ENCODE measurements at regions not wholly inside any gene's neighbourhood (a gene's known extent, or its start where the extent isn't known, plus 50 kb on each side); places are given as distances from the start of the nearest gene placed in this dataset.

GRCh38 chr18:43642727-43643330 lies 365.5 kb upstream of the SYT4 start:
- Histone ChIP-seq H3K9me2 (ENCODE audit: insufficient read depth) (no peaks in the 10 kb centered on the region), H3K27me3 (ENCODE audit: insufficient read depth, low read length) (no peaks in the 10 kb centered on the region), H3K4me2 (ENCODE audit: low read length) (no peak overlapping the region), H4K20me1 (ENCODE audit: insufficient read depth) (no peaks in the 10 kb centered on the region), H3K79me2 (ENCODE audit: insufficient read depth, low read length) (no peaks in the 10 kb centered on the region), H3K9me3 (ENCODE audit: control insufficient read depth in 1 of 2, insufficient read depth in 1 of 2, low read depth in 1 of 2, low read length in 2 of 2) (peaks cover 6 to 12% of the 10 kb centered on the region in 2 experiments; a peak in 2 of 4 replicates), H3K4me1 (ENCODE audit: control insufficient read depth in 1 of 2, insufficient read depth in 2 of 2, low read length in 2 of 2) (no peaks in the 10 kb centered on the region), H3K9ac (ENCODE audit: low read length) (no peak overlapping the region), H3K4me3 (replicated peaks in 1 of 2; ENCODE audit: low read depth in 1 of 2, low read length in 2 of 2) (no peak overlapping the region), H3K27ac (ENCODE audit: low read depth, low read length) (no peak overlapping the region), H2AFZ (ENCODE audit: low read depth, low read length, poor library complexity, severe bottlenecking) (no peak overlapping the region), H3K36me3 (ENCODE audit: control insufficient read depth in 1 of 2, insufficient read depth in 2 of 2, low read length in 2 of 2) (no peaks in the 10 kb centered on the region)
- POLR2A ChIA-PET, result no interaction called here
- ATAC-seq (no peak), DNase-seq (ENCODE audit: low read depth, low spot score) (no peak)
- intact Hi-C loops (cut with micrococcal nuclease), result no loop called here
- no peak for TF ChIP-seq RAD21 (IDR thresholded peaks at IDR 0.05; ENCODE audit: low read depth)
- no peak for TF ChIP-seq ELF1 (IDR thresholded peaks at IDR 0.05; ENCODE audit: borderline replicate concordance, low read depth)
- TF ChIP-seq MAX (IDR thresholded peaks at IDR 0.05), result no peak
- TF ChIP-seq EGR1 (IDR thresholded peaks at IDR 0.05; ENCODE audit: low read depth), result no peak
- no peak for TF ChIP-seq EZH2 (IDR thresholded peaks at IDR 0.05)
- TF ChIP-seq CTCF (IDR thresholded peaks at IDR 0.05 in 2 of 3, conservative IDR thresholded peaks at IDR 0.05 in 1 of 3; ENCODE audit: borderline replicate concordance in 1 of 3, insufficient read depth in 1 of 3, low read depth in 2 of 3, low read length in 2 of 3), result no peak
- no peak for TF ChIP-seq POLR2AphosphoS5 (IDR thresholded peaks at IDR 0.05; ENCODE audit: low read depth, low read length)
- no peak for TF ChIP-seq SP1 (IDR thresholded peaks at IDR 0.05; ENCODE audit: low read depth)
- no peak for TF ChIP-seq ZFX (IDR thresholded peaks at IDR 0.05)
- TF ChIP-seq YY1 (IDR thresholded peaks at IDR 0.05; ENCODE audit: extremely low read depth, insufficient replicate concordance, low read depth, low read length), result no peak
- TF ChIP-seq REST (IDR thresholded peaks at IDR 0.05; ENCODE audit: low read depth), result no peak
- TF ChIP-seq JUND (IDR thresholded peaks at IDR 0.05), result no peak
- no peak for TF ChIP-seq SRF (IDR thresholded peaks at IDR 0.05; ENCODE audit: low read depth)
- no peak for TF ChIP-seq CEBPB (IDR thresholded peaks at IDR 0.05; ENCODE audit: low read depth)
- no peak for TF ChIP-seq ZBTB33 (IDR thresholded peaks at IDR 0.05; ENCODE audit: extremely low read depth, insufficient replicate concordance, low read length)
- TF ChIP-seq EZH2phosphoT487 (IDR thresholded peaks at IDR 0.05; ENCODE audit: borderline replicate concordance), result no peak
- RAD21 ChIA-PET (ENCODE audit: low non-redundant PET in 1 of 2, low total read pairs in 2 of 2, uncharacterized antibody in 2 of 2, unreplicated experiment in 2 of 2), result no interaction called here
- no TSS peak for BruUV-seq (replicated peaks)
- CTCF ChIA-PET, result no interaction called here

All from HCT116 (cell line).